T-helper 2 cell (primary cell): ENCODE measurements at regions not wholly inside any gene's neighbourhood (a gene's known extent, or its start where the extent isn't known, plus 50 kb on each side); places are given as distances from the start of the nearest gene placed in this dataset.

ENCODE experiments used
- DNase-seq, 5 experiments: peaks; one replicate each; pipeline versions ENCODE4 v3.0.0 to v3.0.0-alpha.2; 2012 to 2022

DNA sequence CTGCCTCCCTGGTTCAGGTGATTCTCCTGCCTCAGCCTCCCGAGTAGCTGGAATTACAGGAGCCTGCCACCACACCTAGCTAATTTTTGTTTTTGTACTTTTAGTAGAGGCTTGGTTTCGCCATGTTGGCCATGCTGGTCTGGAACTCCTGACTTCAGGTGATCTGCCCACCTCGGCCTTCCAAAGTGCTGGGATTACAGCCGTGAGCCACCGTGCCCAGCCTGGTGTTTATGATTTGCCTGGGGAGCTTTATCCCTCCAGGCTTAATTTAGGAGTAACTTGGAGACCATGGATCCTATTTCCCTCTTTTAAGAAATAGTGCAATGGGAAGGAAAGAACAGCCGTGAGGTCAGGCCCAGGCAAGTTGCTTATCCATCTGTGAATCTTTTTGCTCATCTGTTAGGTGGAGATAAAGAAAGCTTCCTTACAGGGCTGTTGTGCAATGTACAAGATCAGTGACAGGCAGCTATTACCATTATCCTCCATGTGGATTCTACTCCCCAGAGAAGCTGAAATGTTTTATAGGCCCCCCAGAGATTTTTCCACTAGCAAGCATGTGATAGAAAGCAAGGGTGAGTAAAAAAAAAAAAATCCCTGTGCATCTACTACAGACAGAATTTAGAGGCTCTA is 104.9 kb upstream of the MGAT5 start:
- DNase-seq: no peak

- no peak for DNase-seq
These were observed 104.0 kb upstream of the MGAT5 start for GRCh38 chr2:134149904-134150303.

- no peak for DNase-seq
These were observed 103.1 kb upstream of the MGAT5 start for GRCh38 chr2:134150760-134151159.

- DNase-seq: no peak
These were observed 101.5 kb upstream of the MGAT5 start for GRCh38 chr2:134152045-134153010.

DNA sequence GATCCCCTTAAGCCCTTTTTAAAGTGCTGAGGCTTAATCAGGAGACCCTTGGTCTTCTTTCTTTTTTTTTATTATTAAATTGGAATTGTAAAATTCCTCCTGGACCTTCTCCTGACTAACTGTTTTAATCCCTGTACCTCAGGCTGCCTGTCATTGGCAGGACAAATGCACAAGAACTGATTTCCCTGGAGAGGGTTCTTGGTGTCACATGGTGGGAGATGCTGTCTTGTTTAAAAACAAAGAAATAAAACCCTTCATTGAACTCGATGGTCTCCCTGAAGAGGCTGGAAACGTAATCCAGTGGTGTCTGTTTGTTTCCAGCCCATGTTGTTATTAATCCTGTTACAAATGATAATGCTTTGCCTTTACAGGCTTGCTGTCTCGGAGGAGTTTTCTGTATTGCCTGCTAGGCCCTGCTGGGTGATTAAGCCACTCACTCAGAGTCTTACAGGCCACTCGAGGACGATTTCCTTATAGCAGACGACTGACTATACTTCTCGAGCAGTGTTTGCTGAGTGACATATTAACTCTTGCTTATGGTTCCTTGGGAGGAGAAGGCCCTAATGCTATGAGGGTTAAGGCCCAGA is 100.5 kb upstream of the MGAT5 start:
- no peak for DNase-seq

- no peak for DNase-seq
These were observed 99.6 kb upstream of the MGAT5 start for GRCh38 chr2:134154246-134154645.

DNA sequence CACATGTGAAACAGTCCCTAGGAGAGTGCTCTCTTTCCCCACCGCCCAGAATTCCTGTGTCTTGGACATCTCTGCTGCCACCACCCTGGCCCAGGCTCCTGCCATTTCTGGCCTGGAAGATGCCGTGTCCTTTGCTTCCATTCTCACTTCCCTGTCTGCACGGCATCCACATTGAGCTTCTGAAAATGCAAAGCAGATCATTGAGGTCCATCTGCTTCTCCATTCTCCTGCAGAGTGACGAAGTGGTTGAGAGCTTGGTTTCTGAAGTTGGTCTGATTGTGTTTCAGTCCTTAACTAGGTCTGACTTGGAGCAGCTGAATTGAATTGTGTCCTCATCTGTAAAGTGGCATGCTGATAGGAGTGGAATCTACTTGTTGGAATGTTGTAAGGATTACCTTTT is 98.7 kb upstream of the MGAT5 start:
- no peak for DNase-seq

DNA sequence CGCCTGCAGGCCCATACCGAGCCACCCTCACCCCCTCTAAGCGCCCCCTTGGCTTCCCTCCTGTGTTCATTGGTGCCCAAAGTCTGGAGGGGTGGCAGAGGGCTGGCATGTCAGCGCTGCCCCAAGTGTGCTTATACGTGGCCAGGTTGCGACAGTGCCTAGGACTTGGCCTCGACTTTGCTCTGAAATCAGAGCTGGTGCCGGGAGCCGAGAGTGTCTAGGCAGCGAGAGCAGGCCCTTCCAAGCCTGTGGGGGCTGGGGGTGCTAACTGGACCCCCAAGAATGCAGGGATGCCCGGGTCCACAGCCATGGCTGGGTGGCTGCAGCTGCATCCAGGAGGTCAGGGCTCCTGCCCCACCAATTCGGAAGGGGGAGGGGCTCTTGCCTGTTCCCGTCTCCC is 95.6 kb upstream of the MGAT5 start:
- DNase-seq: no peak

DNA sequence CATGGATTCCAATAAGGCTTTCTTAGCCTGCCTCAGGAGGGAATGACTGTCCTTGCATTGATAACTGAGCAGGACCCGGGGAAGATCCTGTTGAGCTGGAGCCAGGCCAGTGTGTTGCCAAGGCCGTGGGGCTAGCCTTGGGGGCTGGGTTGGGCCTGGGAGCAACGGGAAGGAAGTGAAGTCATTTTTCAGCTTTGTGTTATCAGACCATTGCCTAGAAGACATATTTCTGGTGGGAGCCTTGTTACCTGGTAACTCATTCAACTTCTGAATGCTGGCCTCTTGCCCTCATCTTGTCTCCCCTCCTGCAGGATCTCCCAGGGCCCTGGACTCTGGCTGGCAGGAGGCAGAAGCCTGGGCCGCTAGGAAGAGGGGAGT is 92.7 kb upstream of the MGAT5 start:
- no peak for DNase-seq

GRCh38 chr2:134163336-134163735 is 90.5 kb upstream of the MGAT5 start:
- no peak for DNase-seq

- no peak for DNase-seq
These were observed 89.6 kb upstream of the MGAT5 start for GRCh38 chr2:134164306-134164705.

GRCh38 chr2:134167015-134167414 is 86.9 kb upstream of the MGAT5 start:
- no peak for DNase-seq

GRCh38 chr2:134169788-134170187 is 84.1 kb upstream of the MGAT5 start:
- DNase-seq: peak in 2 of 5 experiments; percentile 19 to 64

DNA sequence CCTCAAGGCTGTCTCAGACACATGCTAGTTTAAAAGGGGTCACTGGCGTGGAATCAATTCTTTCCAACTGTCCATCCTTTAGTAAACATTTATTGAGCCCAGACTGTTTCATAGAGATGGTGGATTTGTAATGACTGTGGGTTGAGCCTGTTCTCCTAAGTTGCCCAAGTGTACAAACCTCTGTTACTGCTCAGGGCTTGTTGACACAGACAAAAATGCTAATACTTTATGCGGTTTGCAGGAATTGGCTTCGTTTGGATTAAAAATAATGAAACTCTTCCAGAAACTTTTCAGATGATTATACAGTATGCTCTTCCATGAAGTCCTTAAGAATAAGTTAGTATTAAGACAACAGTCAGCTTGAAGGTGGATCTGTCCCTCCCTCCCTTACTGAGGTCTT is 83.6 kb upstream of the MGAT5 start:
- DNase-seq: no peak

DNA sequence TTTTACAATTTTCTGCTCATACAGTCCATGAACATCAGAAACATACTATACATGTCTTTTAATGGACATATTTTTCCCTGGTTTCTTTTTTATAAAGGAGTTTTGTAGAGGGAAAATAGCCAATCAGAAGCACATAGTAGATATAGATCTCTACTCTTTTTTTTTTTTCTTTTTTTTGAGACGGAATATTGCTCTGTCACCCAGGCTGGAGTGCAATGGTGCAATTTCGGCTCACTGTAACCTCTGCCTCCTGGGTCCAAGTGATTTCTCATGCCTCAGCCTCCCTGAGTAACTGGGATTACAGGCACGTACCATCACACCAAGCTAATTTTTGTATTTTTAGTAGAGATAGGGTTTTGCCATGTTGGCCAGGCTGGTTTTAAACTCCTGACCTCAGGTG is 83.2 kb upstream of the MGAT5 start:
- no peak for DNase-seq

DNA sequence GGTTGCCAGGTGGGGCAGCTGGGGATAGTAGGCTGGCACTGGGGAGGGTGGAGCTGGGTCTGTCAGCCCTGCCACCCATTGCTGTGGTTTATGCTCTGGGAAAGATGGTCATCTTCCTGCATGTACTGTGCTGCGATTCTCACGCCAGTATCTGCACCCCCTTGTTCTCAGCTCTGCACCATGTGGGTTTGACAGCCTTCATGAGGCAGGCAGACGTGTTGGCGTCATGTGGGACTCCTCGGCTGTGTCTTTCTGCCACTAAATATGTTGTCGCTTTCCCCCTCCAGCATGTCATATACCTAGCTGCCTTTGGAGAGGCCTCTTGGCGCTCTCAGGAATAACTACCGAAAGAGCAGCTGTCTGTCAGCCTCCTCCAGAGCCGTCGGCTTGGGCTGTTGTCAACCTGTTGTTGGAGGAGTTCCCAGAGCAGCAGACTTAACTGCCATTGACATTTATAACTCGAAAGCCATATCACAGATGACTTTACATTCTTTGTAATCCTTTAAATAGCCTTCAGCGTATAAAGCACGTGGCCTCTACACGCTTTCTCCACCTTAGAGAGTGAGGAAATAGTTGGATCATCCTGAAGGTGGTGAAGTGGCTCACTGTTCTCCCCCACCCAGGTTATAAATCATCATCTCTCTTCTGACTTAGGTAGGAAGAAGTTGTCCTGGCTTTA is 80.4 kb upstream of the MGAT5 start:
- no peak for DNase-seq

- no peak for DNase-seq
These were observed 79.2 kb upstream of the MGAT5 start for GRCh38 chr2:134174711-134175110.

DNA sequence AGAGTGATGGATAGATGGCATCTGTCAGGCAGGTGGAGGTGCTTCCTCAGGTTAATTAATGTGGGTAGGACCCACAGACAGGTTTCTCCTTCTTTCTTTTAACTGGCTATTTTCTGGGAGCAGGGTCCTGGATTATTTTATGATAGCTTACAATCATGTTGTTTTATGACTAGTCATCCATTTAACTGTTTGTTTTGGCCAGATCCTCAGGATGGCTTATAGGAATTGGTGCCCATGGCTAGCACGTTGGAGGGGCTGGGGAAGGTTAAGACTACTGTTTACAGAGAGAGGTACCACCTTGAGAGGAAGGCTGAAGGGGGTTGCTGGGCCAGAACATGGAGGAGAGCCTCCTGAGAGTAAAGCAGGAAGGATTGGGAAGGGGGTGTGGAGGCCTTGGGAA is 78.0 kb upstream of the MGAT5 start:
- DNase-seq: no peak

GRCh38 chr2:134177351-134177931 is 76.4 kb upstream of the MGAT5 start:
- no peak for DNase-seq

- no peak for DNase-seq
These were observed 75.6 kb upstream of the MGAT5 start for GRCh38 chr2:134178138-134178877.

GRCh38 chr2:134181219-134181618 is 72.7 kb upstream of the MGAT5 start:
- peak in 3 of 5 experiments; percentile 36 to 82 (median 71) for DNase-seq

DNA sequence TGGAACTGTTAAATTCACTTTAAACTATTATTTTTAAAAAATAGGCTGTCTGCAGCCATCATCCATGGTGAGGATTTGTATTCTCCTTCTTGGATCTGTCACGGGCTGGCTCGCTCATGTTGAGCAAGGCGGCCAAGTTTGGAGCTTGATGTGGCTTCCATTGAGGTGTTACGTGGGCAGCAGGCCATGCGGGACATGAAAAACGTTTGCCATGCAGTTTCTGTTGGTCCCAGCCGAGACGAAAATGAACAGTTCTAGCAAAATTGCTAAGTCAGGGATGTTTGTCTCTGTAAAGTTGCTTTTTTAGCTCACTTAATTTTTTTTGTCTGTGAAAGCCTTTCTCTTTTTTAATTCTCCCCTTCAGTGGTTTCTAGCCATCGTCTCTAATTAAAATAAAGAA is 70.2 kb upstream of the MGAT5 start:
- no peak for DNase-seq
